HG02798 (cell line): ENCODE measurements at regions not wholly inside any gene's neighbourhood (a gene's known extent, or its start where the extent isn't known, plus 50 kb on each side); places are given as distances from the start of the nearest gene placed in this dataset.

Experiments
- ATAC-seq: cut with Tn5 transposase; IDR thresholded peaks from one replicate; pipeline ENCODE4 v1.9.1; 2021; ENCODE audit warnings: mild to moderate bottlenecking; ENCODE audit not compliant: unreplicated experiment, poor library complexity

GRCh38 chr1:29836651-29837646 lies 600.6 kb downstream of the PTPRU start:
- ATAC-seq, result no peak

GRCh38 chr1:29835874-29836273 lies 599.6 kb downstream of the PTPRU start:
- no peak for ATAC-seq

- no peak for ATAC-seq
Measured at GRCh38 chr1:29835406-29835805, 599.1 kb downstream of the PTPRU start.

GRCh38 chr1:29833581-29833980 lies 597.3 kb downstream of the PTPRU start:
- no peak for ATAC-seq

GRCh38 chr1:29832936-29833335 lies 596.6 kb downstream of the PTPRU start:
- no peak for ATAC-seq

GRCh38 chr1:29832471-29832870 lies 596.1 kb downstream of the PTPRU start:
- ATAC-seq, result no peak

- no peak for ATAC-seq
Measured at GRCh38 chr1:29831500-29832117, 595.3 kb downstream of the PTPRU start.

GRCh38 chr1:29830916-29831315 lies 594.6 kb downstream of the PTPRU start:
- no peak for ATAC-seq

- no peak for ATAC-seq
Measured at GRCh38 chr1:29830383-29830782, 594.1 kb downstream of the PTPRU start.

GRCh38 chr1:29829448-29830344 lies 593.4 kb downstream of the PTPRU start:
- ATAC-seq, result no peak

GRCh38 chr1:29828526-29829447 lies 592.5 kb downstream of the PTPRU start:
- no peak for ATAC-seq

- ATAC-seq, result no peak
Measured at GRCh38 chr1:29827801-29828525, 591.6 kb downstream of the PTPRU start.

GRCh38 chr1:29827237-29827750 lies 591.0 kb downstream of the PTPRU start:
- ATAC-seq, result no peak

GRCh38 chr1:29826646-29827045 lies 590.3 kb downstream of the PTPRU start:
- no peak for ATAC-seq

GRCh38 chr1:29825941-29826415 lies 589.7 kb downstream of the PTPRU start:
- ATAC-seq, result no peak

- ATAC-seq, result no peak
Measured at GRCh38 chr1:29825274-29825940, 589.1 kb downstream of the PTPRU start.

GRCh38 chr1:29824511-29825273 lies 588.4 kb downstream of the PTPRU start:
- ATAC-seq, result no peak
